GM12878 (cell line): ENCODE measurements at regions not wholly inside any gene's neighbourhood (a gene's known extent, or its start where the extent isn't known, plus 50 kb on each side); places are given as distances from the start of the nearest gene placed in this dataset.

Experiments
- ETV6 ChIP-seq, 2 experiments: fragments of 450-650 bp in 1 of 2; IDR thresholded peaks in 1 of 2; conservative IDR thresholded peaks in 1 of 2; 2 replicates each; pipeline ENCODE4 v1.6.1; 2014; ENCODE audit warnings: antibody characterized with exemption in 1 of 2, borderline replicate concordance in 1 of 2, low read depth in 1 of 2, mild to moderate bottlenecking in 1 of 2, moderate library complexity in 1 of 2
- SUZ12 ChIP-seq: fragments of 200-600 bp; sonication (generic); IDR thresholded peaks from one replicate; pipeline ENCODE4 v1.6.1; 2018; ENCODE audit warnings: antibody characterized with exemption, mild to moderate bottlenecking; ENCODE audit not compliant: unreplicated experiment
- TAF1 ChIP-seq: IDR thresholded peaks from 2 replicates; pipeline ENCODE4 v1.6.1; 2011; ENCODE audit warnings: mild to moderate bottlenecking, low read depth, low read length, borderline replicate concordance
- ZNF274 ChIP-seq: IDR thresholded peaks from one replicate; pipeline ENCODE4 v1.8.0; 2011; ENCODE audit not compliant: insufficient read length, insufficient read depth
- ZSCAN29 ChIP-seq: fragments of 450-650 bp; IDR thresholded peaks from 2 replicates; pipeline ENCODE4 v1.6.1; 2017; ENCODE audit warnings: mild to moderate bottlenecking, moderate library complexity

- no peak for TF ChIP-seq ETV6 (conservative IDR thresholded peaks at IDR 0.05 in 1 of 2, IDR thresholded peaks at IDR 0.05 in 1 of 2; ENCODE audit: borderline replicate concordance in 1 of 2, low read depth in 1 of 2)
- no peak for TF ChIP-seq ZNF274
- TF ChIP-seq ZSCAN29: no peak
- TF ChIP-seq TAF1: no peak
- no peak for TF ChIP-seq SUZ12
Measured at GRCh38 chr1:172967936-172968335, 82.8 kb downstream of the TNFSF18 start.
